GM12892 (cell line): ENCODE measurements at regions not wholly inside any gene's neighbourhood (a gene's known extent, or its start where the extent isn't known, plus 50 kb on each side); places are given as distances from the start of the nearest gene placed in this dataset.

Experiments
- POLR2AphosphoS5 ChIP-seq: IDR thresholded peaks from 2 replicates; pipeline ENCODE4 v1.6.1; 2011; ENCODE audit warnings: low read depth, low read length, control low read depth
- TAF1 ChIP-seq: IDR thresholded peaks from 2 replicates; pipeline ENCODE4 v1.6.1; 2011; ENCODE audit warnings: low read depth, mild to moderate bottlenecking, control low read depth, low read length, borderline replicate concordance

DNA sequence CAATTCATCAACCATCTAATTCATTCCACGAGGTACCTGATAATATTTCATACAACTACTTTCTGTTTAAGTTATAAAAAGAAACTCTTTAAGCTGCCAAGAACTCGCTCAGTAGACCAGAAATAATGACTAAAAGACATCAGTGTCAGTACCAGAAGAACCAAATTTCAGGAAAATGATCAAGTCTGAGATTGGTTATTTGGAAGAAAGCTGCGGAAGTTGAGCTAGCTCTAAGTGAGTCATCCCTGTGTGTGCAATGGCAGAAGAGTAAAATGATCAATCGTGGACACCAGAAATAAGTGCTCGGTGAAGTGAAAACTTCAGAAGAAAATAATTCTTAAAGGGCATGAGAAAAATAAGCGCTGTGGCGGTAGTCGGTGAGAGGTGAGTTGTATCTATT, 933.2 kb upstream of the CHORDC1 start:
- TF ChIP-seq TAF1 = no peak
- no peak for TF ChIP-seq POLR2AphosphoS5
